Mucosa of descending colon (tissue), 3 donors: ENCODE measurements at regions not wholly inside any gene's neighbourhood (a gene's known extent, or its start where the extent isn't known, plus 50 kb on each side); places are given as distances from the start of the nearest gene placed in this dataset.
"Not testable (repeated sequence)": the region's sequence is repeated elsewhere in the genome, so short reads cannot be mapped to it uniquely, and the experiment has no call there.

Experiments
- ATAC-seq: fragments of 200-7000 bp; cut with Tn5 transposase; one replicate; pipeline ENCODE4 v1.9.1; 2020; ENCODE audit warnings: mild to moderate bottlenecking, moderate library complexity
- DNase-seq, 3 donors: peaks; one replicate each; pipeline ENCODE4 v3.0.0-alpha.2; 2020
- H3K36me3 ChIP-seq: fragments of 200-600 bp; one replicate; pipeline ENCODE4 v1.8.0; 2021; ENCODE audit warnings: low read depth, mild to moderate bottlenecking
- H3K4me1 ChIP-seq: fragments of 200-600 bp; one replicate; pipeline ENCODE4 v1.8.0; 2021; ENCODE audit warnings: low read depth, mild to moderate bottlenecking
- H3K4me3 ChIP-seq: fragments of 200-600 bp; one replicate; pipeline ENCODE4 v1.8.0; 2021; ENCODE audit warnings: mild to moderate bottlenecking
- H3K9me3 ChIP-seq: fragments of 200-600 bp; one replicate; pipeline ENCODE4 v1.8.0; 2021; ENCODE audit warnings: mild to moderate bottlenecking
- intact Hi-C, 2 donors: fragments of 100-400 bp; cut with DNase I in 1 of 2; cut with micrococcal nuclease in 1 of 2; formaldehyde crosslinking; loops; one replicate each; pipeline versions ENCODE4 v1.11.0 to v1.11.1; 2022; cut with DNase I, micrococcal nuclease
- TF ChIP-seq, protein P1 (sequence below): fragments of 200-600 bp; IDR thresholded peaks from one replicate; pipeline ENCODE4 v1.8.0; 2022; ENCODE audit warnings: antibody characterized with exemption, mild to moderate bottlenecking
- donor health status: DM: no; HTN: no; CAD: no; lungs with moderate emphysema.
- donor health status: DM: no; HTN: no; CAD: no.
- donor health status: DM: no; HTN: yes; CAD: no.

DNA sequence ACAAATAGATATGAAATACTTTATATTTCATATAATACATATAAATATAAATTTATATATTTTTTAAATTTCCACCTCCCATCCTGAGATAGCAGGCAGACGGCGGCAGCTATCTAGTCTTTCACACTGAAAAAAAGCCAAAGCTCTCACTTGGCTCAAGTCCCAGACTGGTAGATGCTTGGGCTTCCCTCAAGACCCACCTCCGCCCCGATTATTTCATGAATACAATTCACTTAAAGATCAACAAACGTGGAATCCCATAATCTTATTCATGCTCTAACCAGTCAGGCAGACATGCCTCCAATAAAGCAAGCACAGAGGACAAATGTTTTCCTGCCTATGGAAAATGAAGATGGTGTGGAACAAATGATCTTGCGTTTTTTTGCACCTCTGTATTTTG lies 275.9 kb upstream of the NR2F2 start:
- Histone ChIP-seq H3K36me3 (no peaks in the 10 kb centered on the region), H3K4me1 (peaks cover 11% of the 10 kb centered on the region), H3K4me3 (no peak overlapping the region), H3K9me3 (no peaks in the 10 kb centered on the region)
- ATAC-seq (no peak), DNase-seq (no peak)
- intact Hi-C loops = no loop called here
- TF ChIP-seq, protein P1, sequence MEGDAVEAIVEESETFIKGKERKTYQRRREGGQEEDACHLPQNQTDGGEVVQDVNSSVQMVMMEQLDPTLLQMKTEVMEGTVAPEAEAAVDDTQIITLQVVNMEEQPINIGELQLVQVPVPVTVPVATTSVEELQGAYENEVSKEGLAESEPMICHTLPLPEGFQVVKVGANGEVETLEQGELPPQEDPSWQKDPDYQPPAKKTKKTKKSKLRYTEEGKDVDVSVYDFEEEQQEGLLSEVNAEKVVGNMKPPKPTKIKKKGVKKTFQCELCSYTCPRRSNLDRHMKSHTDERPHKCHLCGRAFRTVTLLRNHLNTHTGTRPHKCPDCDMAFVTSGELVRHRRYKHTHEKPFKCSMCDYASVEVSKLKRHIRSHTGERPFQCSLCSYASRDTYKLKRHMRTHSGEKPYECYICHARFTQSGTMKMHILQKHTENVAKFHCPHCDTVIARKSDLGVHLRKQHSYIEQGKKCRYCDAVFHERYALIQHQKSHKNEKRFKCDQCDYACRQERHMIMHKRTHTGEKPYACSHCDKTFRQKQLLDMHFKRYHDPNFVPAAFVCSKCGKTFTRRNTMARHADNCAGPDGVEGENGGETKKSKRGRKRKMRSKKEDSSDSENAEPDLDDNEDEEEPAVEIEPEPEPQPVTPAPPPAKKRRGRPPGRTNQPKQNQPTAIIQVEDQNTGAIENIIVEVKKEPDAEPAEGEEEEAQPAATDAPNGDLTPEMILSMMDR = no peak

DNA sequence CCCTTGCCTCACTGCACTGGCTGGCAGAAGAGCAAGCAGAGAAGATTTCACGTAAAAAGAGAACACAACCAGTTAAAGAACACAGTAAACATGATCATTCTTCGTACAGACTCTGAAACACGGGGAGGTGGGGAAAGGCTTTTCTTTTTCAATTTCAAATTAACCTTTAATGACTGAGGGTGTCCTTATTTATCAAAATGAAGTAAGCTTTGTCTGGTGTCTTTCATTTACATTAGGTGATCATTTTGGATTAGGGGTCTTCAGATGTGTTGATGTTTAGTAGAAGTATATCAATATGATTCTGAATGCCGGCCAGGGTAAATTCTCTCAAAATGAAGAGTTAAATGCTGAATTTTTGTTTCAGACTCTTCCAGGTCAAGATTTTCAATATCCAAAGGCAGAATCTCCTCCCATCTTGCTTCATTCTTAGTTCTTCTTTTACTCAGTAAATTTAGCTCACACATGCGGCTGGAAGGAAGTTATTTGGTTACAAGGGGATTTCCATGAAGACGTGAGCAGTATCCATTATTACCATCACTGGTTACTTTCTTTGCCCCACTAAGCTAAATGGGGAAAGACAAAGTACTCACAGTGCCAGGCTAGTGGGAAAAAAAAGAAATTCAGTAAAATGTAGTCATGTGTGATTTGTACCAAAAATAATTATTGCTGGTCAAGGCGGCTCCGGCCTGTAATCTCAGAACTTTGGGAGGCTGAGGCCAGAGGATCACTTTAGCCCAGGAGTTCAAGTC lies 272.2 kb upstream of the NR2F2 start:
- ATAC-seq (no peak), DNase-seq (no peak)
- TF ChIP-seq, protein P1 = no peak
- intact Hi-C loops = no loop called here
- no peaks in the 10 kb centered on the region for H3K9me3 ChIP-seq
- no peaks in the 10 kb centered on the region for H3K36me3 ChIP-seq
- H3K4me3 ChIP-seq = no peak overlapping the region
- peaks cover 5% of the 10 kb centered on the region for H3K4me1 ChIP-seq

DNA sequence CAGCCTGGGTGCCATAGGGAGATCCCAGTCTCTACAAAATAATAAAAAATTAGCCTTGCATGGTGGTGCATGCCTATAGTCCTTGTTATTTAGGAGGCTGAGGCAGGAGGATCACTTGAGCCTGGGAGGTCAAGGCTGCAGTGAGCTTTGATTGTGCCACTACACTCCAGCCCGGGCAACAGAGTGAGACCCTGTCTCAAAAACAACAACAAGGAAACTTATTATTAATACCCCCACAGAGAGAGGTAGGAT lies 271.7 kb upstream of the NR2F2 start:
- H3K9me3 ChIP-seq, H3K36me3 ChIP-seq, intact Hi-C loops, H3K4me1 ChIP-seq, H3K4me3 ChIP-seq, DNase-seq, ATAC-seq: not testable (repeated sequence)

DNA sequence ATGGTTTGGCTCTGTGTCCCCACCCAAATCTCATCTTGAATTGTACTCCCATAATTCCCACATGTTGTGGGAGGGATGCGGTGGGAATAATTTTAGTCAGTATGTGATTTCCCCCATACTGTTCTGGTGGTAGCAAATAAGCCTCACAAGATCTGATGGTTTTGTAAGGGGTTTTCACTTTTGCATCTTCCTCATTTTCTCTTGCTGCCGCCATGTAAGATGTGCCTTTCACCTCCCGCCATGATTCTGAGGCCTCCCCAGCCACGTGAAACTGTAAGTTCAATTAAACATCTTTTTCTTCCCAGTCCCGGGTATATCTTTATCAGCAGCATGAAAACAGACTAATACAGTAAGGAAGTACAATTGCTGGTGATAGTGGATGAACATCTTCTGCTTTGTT lies 269.9 kb upstream of the NR2F2 start:
- intact Hi-C loops, H3K36me3 ChIP-seq, H3K4me3 ChIP-seq, H3K4me1 ChIP-seq, ATAC-seq, DNase-seq, H3K9me3 ChIP-seq: not testable (repeated sequence)

DNA sequence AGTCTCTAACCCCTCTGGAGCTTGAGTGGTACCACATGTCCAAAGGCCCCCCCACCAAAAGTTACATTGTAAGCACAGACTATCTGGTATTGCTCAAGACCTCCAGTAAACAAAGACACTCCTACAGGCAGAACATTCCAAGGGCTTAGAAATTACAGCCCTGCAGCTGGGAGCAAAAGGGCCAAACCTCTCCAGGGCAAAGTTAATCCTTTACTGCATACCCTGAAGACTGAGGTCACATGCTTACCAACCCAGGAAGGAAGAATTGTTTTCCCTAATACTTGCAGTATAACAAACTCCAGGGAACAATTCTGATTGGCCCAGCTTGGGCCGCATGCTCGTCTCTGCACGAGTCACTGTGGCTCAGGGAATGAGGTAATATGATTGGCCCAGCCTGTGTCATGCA lies 266.1 kb upstream of the NR2F2 start:
- TF ChIP-seq, protein P1 = no peak
- ATAC-seq (no peak), DNase-seq (no peak)
- intact Hi-C loops = no loop called here
- Histone ChIP-seq H3K4me3 (no peak overlapping the region), H3K4me1 (no peaks in the 10 kb centered on the region), H3K9me3 (no peaks in the 10 kb centered on the region), H3K36me3 (no peaks in the 10 kb centered on the region)

DNA sequence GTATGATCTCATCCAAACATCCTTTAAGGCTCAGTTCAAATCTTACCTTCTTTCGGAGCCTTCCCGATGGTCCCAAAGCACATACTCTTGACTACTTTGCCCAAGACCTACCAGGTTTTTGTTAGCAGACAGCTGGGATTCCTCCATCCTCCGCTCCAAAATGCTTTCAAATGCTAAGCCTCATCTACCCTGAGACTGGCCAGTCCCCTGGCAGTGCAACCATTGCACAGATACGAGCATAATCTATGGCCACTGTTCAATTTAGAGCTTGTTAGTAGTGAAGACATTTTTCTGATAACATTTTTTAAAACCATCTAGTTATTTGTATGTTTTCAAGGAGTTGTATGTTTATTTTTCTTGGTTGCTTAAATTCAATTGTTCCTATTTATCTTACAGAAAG lies 264.4 kb upstream of the NR2F2 start:
- H3K9me3 ChIP-seq = no peaks in the 10 kb centered on the region
- DNase-seq (no peak), ATAC-seq (no peak)
- TF ChIP-seq, protein P1 = no peak
- no peaks in the 10 kb centered on the region for H3K4me1 ChIP-seq
- H3K4me3 ChIP-seq = no peak overlapping the region
- intact Hi-C loops = no loop called here
- H3K36me3 ChIP-seq = no peaks in the 10 kb centered on the region
